GM21825 (cell line): ENCODE measurements at regions not wholly inside any gene's neighbourhood (a gene's known extent, or its start where the extent isn't known, plus 50 kb on each side); places are given as distances from the start of the nearest gene placed in this dataset.

Source experiments
- ATAC-seq: cut with Tn5 transposase; IDR thresholded peaks from one replicate; pipeline ENCODE4 v1.9.1; 2021; ENCODE audit warnings: mild to moderate bottlenecking, moderate library complexity; ENCODE audit not compliant: unreplicated experiment

DNA sequence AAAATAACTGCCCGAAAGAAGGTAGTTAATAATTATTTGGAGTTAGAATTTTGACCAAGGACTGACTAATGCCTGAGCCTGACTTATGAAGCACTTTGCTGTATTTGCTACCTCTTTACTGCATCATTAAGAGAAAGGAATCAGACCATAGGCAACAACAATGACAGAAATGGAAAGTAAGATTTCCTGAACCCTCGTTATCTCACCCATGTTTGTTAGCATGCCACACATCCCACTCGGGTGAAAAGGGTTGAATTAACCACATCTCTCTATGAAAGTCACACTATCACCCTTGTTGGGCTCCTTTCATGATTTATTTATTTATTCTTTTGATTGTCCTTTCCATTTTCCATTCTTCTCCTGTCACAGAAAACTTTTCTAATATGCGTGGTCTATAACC is 59.6 kb downstream of the OLIG3 start:
- no peak for ATAC-seq

DNA sequence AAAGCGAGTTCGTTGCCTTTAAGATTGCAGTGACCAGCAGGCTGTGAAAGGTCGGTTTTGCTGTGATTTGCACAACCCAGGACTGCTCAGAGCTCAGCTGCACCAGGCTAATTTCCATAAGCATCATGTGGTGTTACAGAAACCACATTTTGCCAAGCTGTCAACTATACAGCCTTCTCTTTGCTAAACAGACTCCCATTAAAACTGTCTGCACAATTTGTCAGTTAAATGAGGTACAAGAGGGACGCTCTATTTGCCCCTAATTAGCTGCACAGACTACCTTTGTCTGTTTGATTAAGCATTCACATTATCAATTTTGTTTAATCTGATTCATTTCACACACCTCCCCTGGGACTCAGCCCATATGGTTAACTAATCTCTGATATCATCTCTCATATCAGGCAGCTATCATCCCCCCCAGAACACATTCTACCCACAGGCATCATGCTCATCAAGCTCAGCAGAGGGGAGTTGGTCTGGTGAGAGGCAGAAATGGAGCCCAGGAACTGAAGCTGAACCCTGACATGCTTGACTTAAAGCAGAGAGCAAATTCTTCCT is 62.1 kb downstream of the OLIG3 start:
- no peak for ATAC-seq

DNA sequence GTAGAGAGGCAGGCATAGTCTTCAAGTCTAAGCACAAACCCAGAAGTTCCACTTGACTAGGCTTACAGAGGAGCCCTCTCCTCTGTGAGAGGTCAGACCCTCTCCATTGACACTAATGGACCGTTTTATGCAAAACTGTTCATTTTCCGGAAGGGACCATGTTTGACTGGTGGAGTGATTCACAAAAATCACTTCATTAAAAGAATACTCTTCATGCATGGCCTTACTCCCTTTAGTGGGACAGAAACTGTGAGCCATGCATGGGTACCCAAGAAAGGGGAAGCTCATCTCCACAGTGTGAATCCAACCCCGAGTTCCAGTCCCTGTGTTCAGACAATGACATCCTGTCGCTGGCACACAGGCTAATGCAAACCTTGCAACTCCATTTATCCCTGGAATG is 63.2 kb downstream of the OLIG3 start:
- ATAC-seq, result no peak

DNA sequence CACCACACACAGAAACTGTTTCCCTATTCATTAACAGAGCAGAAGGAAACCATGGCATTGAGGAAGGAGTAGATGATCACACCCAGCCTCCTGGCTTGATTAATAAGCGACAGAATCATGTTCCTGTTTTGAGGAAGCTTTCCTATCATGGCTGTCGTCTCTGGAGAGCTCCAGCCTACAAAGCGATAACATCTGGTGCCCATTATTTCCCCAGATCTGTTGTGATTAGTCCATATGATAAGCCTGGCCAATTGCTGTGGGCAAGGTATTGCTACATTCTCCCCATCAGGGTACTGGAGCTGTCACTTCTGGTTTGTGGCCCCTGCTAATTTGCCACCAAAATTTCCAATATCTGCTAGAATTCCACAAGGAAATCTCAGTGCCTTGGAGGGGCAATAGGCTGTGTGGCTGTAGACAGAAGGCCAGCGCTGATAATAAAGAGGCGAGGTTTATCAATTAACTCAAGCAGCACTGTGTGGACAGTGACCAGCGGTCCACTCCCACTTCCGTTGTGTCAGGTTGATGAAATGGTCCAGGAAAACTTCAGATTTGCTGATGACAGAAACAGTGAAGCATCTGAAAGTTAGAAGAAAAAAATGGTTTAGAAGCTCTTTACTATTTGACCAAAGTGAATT is 66.4 kb downstream of the OLIG3 start:
- no peak for ATAC-seq

DNA sequence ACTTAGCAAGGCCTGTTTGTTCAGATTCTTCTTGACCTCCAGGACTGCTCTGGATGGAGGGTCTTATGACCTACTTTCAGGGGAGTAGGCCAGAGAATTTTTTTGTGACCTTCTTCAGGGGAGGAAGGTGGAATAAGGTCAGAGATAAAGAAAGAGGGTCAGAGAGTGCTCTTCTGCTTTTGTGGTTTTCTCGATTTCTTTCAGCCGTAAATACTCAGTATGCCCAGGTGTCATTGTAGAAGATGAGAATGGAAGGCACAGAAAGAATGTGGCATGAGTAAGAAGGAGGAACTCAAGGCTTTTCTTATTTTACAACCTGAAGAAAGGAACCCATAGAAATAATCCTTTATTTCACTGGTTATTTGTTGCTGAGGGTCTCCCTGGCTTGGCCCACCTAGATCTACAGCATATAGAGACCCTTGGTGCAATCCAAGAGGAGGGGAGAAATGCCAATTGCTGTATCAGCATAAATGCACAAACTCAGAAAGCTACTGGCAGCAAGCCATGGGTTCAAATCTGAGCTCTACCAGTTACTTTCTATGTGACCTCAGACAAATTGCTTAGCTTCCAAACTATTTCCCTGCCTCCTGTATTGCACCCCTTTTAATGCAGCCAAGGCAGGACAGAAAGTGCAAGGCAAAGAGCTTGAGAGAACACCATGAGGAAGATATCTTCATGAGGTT is 68.0 kb downstream of the OLIG3 start:
- no peak for ATAC-seq

DNA sequence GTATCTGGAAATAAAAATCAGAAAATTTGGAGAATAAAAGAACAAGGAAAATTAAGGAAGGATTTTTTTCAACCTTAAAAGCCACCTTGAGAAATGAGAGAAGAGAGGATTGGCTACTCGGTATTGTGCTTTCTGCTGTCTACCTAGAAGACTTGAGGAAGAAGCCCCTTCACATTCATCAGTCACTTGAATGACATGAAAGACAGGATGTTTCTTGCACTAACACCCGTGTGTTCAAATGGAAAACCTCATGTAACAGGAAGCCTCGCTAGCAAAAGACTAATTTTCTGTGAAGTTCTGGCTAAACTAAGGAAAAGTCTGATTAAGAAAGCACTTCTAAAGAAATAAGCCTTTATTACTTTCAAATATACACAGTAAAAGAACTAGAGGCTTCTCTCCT is 69.9 kb downstream of the OLIG3 start:
- ATAC-seq, result no peak

DNA sequence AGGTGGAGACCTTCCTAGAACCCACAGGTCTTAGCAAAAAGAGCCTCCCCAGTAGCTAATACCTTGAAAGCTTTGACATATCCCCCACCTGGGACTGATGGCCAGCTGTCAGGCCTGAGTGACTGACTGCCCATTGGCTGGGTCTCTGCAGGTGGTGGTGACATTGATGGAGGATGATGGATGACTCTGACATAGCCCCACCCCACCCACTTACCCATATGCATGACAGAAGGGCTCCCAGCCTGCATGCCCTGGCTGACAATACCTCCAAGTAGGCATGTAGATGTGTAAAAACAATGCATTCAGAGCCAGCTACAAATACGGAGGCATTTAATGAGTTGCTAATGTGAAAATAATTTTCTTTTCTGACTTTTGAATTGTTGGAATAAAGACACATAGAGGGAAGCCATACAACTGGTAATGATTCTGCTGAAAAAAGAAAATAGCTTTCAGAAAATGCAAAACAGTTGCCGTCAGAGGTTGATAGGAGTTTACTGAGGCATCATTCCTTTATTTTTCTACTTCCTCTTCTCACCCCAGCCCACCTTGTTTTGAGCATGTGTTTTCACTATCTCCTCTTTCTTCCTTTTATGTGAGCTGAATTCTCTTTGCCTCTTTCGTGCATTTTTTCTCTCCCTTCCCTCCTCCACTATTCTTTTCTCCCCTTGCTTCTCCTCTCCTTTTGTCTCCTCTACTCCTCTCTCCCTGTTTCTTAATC is 70.6 kb downstream of the OLIG3 start:
- ATAC-seq, result no peak

DNA sequence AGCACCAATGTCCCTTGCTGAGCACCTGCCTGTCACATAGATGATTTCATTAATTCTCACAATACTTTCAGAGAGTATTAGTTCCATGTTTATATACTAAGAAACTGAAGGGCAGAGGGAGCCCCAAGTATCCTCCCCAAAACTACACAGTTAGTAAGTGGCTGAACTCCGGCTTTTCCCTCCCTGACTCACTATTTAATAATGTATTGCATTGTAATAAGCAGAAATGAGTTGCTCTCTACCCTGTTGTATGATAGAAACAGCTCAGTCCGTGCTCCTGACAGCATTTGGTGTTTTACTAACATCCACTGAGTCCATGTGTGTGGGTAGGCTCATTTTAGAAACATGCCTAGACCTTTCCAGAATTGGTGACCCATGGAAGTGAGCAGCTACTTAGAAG is 76.8 kb downstream of the OLIG3 start:
- ATAC-seq, result no peak

DNA sequence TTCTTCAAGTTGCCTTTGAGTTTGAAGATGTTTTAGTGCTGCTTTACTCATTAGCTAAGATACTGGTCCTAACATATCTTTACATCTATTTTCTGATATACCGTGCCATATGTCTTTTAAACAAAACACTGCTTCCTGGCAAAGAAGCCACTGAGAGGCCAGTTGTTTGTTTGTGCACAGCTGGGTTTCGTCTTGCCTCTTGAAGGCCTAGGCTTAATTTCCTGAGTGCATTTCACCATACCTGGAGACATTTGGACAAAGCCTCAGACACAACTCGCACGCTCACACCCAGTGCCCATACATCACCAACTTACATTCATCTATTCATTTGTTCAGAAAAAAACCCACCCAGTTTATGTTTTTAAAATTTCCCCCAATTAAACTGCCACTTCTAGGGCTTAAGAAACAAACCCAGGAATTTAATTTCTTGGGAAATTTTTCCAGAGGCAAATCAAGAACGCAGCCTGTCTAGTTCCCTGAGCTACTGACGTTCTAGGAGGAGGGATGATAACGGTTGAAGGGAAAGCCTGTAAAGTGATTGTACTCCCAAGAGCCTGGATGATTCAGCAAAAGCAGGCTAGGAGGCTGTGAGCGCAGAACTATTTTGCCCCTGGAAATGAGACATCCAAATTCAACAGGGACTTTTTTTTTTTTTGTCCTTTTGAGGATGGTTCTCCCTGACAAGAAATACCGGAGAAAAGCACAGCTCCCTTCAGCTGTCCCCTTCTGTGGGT is 77.7 kb downstream of the OLIG3 start:
- no peak for ATAC-seq

DNA sequence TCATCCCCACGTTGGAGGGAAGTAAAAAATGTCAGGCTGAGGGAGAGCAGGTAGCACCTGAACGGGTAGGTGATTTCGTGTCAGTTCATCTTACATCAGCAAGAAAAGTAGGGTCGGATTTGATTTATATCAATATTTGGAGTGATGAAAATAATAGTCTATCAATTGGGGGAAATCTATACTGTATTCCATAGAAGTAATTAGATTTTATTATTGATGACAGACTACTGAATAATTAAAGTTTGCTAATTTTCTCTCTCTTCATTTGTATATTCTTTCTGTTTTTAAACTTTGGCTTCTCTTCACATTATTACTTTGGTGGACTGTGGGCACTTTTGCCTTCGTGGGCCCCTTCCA is 78.4 kb downstream of the OLIG3 start:
- no peak for ATAC-seq

DNA sequence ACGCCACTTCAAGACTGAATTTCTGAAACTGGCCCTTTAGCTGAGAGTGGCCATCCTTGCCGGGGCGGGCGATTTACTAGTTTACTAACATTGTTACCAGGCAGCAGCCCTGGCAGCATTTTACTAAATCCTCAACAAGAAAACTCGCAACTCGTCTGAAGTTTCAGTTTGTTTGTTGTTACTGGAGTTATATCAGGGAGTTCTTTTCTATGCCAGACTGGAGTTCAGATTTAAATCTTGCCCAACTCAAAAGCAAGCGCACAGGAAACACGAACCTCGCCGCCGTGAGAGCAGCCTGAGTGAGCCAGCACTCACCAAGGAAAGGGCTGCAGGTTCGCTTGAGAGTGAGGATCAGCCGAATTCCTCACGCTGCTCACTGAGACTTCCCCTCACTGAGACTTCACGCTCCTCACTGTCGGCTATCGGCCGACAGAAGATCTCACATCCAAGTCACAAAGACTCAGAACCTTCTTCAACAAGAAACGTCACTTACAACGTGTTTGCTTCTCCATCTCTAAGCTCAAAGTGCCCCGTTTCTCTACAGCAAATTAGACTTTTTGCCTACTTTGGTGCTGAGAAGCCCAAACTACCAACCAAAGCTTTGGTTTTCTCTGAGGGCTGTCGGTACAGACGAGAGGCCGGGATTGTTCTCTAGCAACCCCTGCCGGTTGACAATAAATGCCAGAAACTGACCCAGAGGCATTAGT is 78.9 kb downstream of the OLIG3 start:
- ATAC-seq, result peak; percentile 81

DNA sequence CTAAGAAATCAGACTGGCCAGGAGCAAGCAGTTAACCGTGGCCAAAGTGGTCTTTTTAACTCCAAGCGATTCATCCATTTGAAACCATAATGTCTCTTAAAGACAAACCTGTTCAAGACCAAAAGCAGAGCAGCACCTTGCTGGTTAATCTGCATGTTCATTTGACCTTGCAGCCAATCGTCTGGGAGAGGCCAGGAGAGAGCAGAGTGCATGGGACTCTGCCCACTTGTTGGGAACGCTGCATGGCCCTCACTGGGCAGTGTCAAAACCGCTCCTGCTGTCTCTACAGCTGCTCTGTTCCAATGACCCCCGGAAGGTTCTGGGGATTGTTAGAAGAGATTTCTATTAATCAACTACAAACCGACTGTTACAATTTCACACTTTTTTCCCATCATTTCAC is 79.6 kb downstream of the OLIG3 start:
- ATAC-seq, result no peak

DNA sequence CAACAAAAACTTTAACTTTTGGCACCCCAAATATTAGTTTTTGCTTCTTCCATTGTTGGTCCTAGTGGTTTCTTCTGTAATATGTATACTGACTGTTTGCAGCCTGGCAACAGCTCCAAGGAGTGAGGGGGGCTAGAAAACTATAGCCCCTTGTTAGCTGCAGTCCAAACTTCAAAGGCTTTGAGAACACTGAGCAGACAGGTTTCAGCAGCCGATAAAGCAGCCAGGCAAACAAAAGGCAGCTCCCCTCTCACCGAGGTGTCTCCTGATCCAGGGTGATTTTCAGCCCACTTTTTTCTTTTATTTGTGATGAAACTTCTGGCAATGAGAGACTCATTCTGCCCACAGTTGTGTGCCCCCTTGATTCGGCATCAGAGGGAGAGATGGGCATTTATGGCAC is 80.7 kb downstream of the OLIG3 start:
- no peak for ATAC-seq

DNA sequence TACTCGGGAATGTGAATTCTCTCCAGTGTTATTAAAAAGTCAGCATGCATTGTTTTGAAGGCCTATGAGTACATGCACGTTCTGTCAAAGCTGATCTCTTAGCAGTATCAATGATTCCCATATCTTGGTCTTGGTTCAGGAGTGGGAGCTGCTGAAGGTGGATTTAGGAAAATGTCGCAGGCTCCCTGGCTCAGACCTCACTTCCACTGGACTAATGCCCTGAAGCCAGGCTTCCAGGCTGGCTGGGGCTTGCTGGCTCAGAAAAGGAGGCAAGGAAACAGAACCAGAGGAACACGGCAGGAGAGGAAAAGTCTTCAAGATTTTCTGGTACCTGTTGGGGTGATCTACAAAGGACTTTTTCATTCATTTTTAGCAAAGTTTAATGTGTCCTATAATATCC is 81.6 kb downstream of the OLIG3 start:
- ATAC-seq, result no peak

DNA sequence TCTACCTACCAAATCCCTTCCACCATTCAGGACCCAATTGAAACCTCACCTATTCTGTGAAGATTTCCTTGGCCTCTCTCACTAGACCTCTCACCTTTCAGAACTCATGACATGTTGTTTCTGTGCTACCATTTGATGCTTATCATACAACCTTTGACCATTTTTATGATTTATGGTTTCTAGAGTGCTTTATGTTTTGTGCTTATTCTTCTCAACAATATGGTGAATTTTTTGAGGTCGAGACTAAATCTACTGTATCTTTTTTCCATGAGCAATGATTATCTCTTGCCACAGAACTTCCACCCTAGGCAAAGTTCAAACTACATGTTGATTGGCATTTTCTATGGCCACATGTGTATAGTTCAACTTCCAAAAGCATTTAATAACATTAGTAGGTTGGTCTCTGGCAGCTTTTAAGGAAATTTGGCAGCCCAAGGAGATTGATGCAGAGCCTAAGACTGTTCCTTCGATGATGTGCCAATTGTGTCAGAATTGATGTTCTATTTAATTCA is 84.9 kb downstream of the OLIG3 start:
- ATAC-seq, result no peak

DNA sequence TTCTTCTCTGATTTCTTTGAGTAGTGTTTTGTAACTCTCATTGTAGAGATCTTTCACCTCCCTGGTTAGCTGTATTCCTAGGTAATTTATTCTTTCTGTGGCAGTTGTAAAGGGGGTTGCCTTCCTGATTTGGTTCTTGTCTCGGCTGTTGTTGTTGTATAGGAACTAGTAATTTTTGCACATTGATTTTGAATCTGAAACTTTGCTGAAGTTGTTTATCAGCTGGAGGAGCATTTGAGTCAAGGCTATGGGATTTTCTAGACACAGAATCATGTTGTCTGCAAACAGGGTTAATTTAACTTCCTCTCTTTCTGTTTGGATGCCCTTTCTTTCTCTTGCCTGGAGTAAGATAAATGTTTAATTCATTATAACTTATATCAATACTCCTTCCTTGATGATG is 86.4 kb downstream of the OLIG3 start:
- no peak for ATAC-seq

DNA sequence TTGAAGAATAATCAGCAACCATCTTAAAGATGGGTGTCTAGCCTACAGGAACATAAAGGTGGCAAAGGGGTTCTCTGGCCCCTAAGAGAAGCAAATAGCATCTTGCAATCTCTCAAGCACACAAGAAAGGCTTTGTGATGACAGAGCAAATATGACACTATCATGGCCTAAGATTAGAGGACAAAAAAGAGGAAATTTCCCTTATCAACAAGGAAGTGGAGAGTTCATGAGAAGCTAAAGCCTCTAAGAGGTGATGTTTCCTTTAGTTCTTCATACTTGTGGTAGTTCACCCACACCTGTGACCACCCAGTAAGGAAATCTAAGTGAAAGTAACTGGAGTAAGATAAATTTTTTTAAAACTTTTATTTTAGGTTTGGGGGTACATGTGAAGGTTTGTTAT is 88.4 kb downstream of the OLIG3 start:
- no peak for ATAC-seq

DNA sequence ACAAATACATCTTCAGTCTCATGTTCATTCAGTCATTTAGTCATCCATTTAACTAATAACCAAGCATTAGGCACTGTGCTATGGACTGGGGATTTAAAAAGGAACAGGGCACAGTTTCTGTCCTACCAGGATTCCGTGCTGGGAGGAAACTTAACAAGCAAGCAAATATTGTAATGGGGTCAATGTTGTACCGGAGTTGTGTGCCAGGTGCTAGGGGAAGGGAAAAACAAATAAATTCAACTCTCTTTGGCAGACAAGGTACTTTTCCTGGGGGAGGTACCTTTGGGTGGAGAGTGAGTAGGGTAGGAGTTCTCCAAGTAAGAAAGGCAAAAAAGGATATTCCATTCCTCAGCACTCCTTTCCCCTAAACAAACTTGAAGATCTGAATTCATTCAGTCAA is 90.3 kb downstream of the OLIG3 start:
- ATAC-seq, result no peak

DNA sequence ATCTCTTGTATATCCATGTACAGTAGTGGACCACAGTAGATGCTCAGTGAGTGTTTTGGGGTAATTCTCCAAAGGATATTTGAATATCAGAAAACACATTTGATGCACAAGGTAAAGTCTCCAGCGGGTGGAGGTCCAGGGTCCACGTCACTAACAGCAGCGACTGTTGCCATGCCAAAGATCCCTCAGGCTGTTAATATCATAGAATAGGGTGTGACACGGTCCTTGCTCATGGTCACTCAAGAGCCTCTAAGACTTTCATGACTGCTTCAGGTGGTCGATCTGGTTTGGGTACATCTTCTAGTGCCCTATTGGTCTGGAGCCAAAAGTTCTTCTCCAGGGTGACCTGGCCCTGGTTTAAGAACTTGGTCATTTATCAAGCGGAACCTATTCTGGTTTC is 90.8 kb downstream of the OLIG3 start:
- ATAC-seq, result no peak

DNA sequence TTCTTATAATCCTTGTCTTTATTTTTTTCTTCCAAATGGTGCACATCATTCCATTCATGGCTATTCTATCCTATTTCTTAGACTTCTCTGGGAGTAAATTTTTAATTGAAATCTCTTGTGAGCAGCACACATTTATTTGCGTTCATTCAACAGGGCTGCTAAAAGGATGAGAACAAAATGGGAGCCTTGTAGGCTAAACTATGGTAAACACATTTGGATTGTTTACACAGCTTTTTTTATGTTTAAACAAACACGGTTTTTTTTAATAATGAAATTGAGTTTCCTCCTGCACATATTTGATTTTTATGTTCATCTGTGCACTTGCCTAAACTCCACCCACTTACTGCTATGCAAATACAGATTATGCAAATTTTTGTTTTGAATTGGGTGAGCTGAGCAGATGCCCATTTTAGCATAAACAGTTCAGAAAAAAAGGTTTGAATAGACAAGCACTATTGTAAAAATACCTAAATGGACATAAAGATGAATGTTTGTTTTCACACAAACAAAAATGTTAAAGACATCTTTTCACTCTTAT is 92.0 kb downstream of the OLIG3 start:
- no peak for ATAC-seq
